ENCODE measurements at regions not wholly inside any gene's neighbourhood (a gene's known extent, or its start where the extent isn't known, plus 50 kb on each side); places are given as distances from the start of the nearest gene placed in this dataset.

DNA sequence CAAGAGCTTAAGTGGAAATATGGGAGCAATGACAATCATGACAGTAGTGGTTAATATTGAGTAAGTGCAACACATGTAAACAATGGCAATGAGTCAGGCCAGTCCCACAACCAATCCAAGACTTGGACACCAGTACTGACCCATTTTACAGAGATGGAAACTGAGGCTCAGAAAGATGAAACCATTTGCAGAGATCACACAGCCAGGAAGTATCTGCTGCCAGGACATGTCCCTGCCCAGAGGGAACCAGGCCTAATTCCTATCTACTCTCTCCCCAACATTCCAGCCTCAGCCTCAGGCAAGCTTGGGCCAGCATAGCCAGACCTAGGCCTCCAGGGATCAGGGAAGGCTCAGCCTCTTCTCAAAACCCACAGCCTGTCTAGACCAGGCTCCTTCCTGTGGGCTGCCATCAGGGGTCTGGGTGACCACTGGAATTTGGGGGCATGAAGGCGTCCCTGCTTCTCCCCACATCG lies 395.1 kb downstream of the MN1 start:
- no peak for DNase-seq

DNA sequence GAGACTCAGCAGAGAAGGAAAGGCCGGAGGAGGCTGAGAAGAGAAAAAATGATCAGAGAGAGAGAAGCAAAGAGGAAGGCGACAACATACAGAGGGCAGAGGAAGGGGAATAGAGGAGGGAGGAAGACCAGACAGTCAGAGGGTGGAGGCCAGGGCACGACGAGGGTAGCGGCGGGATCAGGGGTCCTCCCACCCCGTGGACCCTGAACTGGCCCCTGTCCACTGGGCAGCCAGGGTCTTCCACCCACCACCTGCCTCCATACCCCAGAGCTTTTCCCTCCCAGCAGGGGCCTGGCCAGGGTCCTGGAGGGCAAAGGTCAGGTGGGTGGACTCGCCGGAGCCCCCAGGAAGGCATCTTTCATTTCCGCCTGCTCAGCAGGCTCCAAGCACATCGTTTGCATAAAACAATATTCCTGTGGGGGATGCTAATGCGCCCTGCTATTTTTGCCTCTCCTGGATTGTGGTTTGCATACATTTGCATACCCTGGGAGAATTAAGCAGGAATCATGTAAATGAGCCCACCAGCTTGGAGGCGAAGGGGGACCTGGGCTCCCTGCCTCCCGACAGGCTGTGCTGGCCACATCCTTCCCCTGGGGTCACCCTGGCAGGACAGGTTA lies 394.1 kb downstream of the MN1 start:
- no peak for DNase-seq

DNA sequence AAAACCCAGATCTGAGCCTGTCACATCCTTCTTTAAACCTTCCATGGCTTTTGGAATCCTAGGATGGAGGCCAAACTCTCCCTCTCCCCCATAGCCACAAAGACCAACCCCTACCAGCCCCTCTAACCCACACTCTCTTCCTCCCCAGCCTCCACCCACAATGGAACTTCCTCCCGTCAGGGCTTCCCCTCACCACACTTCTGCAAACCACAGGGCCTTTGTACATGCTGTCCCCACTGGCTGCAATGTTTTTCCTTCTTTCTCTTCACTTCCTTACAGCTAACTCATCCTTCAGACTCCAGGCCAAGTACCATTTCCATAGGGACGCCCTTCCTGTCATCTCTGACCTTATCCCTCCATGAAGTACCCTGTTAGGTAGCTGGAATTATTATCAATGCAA lies 393.5 kb downstream of the MN1 start:
- DNase-seq, result no peak

GRCh38 chr22:27409299-27409698 lies 392.3 kb downstream of the MN1 start:
- no peak for DNase-seq

- DNase-seq, result no peak
Measured at GRCh38 chr22:27412866-27413445, 388.6 kb downstream of the MN1 start.

DNA sequence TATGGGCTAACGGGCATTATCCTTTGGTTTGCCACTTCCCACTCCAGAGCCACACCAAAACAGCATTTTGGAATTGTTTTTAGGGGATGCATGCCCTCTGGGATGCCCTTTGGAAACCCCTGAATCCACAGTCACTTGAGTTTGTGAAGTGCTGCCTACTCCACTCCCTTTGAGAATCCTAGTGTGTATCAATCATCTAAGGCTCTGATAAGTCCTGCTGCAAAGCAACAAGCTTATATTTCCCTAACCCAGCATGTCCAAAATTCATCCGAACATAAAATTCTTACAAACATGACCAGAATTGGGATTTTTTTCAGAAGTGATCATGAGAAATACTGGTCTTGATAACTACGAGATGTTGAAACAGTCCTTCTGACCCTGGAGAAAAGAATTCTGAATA lies 387.9 kb downstream of the MN1 start:
- no peak for DNase-seq

GRCh38 chr22:27416511-27417420 lies 384.8 kb downstream of the MN1 start:
- DNase-seq, result no peak

DNA sequence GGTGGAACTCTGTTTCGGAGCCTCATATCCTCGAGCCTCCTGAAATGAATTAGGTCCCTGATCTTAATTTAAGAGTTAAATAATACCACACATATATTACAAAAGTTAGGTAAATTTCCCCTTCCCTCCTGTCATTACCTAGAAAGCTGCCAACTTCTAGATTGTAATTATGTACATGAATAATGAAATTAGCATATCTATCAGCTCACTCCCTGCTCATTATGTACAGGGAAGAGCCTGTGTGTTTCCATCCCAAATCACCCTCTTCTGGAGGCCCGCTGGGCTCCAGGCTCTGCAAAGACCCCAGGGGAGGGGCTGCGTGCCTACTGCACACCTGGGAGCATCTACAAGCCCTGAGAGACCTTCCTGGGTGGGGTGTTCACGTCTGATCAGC lies 384.1 kb downstream of the MN1 start:
- no peak for DNase-seq

- no peak for DNase-seq
Measured at GRCh38 chr22:27418261-27418660, 383.3 kb downstream of the MN1 start.

- no peak for DNase-seq
Measured at GRCh38 chr22:27419473-27419872, 382.1 kb downstream of the MN1 start.

GRCh38 chr22:27420195-27420816 lies 381.2 kb downstream of the MN1 start:
- no peak for DNase-seq

DNA sequence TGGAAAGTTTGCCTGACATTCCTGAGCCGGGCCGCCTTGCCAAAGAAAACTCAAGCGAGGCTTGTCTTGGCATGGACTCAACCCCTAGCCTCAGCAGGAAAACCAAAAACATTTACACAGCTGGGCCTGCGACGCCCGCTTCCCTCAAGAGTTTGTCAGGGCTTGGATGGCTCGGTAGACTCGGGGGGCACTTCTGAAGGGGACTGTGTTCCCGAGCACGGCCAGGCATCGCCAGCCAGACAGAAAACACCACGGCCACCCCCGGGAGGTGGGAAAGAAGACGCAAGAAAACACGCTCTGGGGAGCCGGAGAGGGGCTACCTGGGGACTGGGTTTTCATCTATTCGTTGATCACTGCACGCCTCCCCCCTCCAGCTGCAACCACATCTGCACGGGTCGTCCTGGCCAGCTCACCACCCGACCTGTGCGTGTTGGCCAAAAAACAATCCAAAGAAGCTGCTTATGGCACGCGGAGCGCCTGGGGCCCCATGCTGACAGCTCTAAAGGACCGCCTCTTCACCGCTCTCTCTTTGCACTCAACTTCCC lies 380.7 kb downstream of the MN1 start:
- no peak for DNase-seq

GRCh38 chr22:27422442-27422841 lies 379.1 kb downstream of the MN1 start:
- no peak for DNase-seq

- no peak for DNase-seq
Measured at GRCh38 chr22:27424319-27424718, 377.2 kb downstream of the MN1 start.

GRCh38 chr22:27429476-27429875 lies 372.1 kb downstream of the MN1 start:
- DNase-seq, result no peak

DNA sequence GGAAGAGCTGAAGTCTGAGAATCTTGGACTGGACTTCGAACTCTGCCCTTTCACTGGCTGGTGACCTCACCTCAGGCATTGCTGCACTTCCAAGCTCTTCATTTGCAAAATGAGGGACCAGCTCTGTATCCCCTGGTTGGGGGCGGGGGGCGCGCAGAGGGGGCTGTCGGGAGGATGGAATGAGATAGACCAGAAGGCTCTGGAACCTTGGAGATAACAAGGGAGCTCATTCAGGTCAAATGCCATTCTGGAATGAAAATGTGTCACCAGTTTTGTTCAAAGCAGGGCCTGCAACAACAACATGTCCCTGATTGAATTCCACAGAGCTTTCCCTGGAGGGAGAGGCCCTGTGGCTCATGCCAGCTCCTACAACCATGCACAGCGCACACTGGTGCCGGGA lies 370.5 kb downstream of the MN1 start:
- no peak for DNase-seq

- no peak for DNase-seq
Measured at GRCh38 chr22:27431896-27432295, 369.7 kb downstream of the MN1 start.

DNA sequence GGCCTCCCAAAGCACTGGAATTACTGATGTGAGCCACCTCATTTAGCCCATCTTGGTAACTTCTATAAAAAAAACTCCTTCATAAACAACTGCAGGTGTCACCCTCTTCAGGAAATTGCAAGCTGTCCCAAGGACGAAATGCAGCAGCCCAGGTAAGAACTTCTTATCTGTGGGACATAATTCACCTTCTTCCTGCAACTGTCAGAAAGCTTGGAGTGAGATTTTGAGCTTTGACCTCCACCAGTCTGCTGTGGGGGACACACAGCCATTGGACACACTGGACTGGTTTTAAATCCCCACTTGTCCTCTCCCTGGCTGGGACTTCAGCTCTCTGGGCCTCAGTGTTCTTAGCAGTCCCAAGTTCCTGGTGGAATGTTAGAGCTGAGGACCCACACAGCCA lies 368.5 kb downstream of the MN1 start:
- no peak for DNase-seq

- no peak for DNase-seq
Measured at GRCh38 chr22:27433585-27434190, 367.9 kb downstream of the MN1 start.

GRCh38 chr22:27434898-27435297 lies 366.7 kb downstream of the MN1 start:
- no peak for DNase-seq

DNA sequence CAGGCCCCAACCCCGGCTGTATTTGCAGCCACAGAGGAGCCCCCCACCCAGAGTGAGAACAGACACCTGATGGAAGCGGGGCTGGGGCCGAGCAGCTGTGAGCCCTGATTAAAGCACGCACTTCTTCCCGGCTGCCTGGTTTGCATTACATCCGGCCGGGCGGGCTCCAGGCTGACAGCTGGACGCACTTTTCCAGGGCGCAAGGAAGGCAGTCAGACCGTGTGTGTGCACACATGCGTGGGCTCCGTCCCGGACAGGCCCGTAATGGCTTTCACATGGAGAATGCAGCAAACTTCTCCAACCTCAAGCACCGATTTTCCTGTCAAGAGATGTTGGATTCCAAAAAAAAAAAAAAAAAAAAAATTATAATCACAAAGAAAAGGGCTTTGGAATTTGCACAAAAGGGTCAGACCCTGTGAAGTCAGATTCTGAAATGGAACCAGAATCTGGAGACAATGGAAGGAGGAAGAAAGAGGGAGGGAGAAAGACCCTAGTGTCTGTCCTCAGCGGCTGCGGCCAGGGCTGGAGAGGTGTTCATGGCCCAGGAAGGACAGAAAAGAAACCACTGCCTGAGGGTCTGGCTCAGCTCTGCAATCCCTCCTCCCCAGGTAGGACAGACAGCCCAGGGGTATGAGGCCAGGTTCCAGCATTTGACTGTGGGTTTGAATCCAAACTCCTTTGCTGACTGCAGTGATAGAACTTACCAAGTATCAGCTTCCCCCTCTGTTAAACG lies 365.5 kb downstream of the MN1 start:
- no peak for DNase-seq

- DNase-seq, result no peak
Measured at GRCh38 chr22:27436591-27436990, 365.0 kb downstream of the MN1 start.

Data from NCI-H748 treated with DMSO at 0.1 percent for 48 hours (cell line).